NCI-H748 (cell line): ENCODE measurements at regions not wholly inside any gene's neighbourhood (a gene's known extent, or its start where the extent isn't known, plus 50 kb on each side); places are given as distances from the start of the nearest gene placed in this dataset.

Experiments
- DNase-seq: peaks from one replicate; lab custom pipeline; 2025; ENCODE audit not compliant: unreplicated experiment; lab: John Stamatoyannopoulos, UW

DNA sequence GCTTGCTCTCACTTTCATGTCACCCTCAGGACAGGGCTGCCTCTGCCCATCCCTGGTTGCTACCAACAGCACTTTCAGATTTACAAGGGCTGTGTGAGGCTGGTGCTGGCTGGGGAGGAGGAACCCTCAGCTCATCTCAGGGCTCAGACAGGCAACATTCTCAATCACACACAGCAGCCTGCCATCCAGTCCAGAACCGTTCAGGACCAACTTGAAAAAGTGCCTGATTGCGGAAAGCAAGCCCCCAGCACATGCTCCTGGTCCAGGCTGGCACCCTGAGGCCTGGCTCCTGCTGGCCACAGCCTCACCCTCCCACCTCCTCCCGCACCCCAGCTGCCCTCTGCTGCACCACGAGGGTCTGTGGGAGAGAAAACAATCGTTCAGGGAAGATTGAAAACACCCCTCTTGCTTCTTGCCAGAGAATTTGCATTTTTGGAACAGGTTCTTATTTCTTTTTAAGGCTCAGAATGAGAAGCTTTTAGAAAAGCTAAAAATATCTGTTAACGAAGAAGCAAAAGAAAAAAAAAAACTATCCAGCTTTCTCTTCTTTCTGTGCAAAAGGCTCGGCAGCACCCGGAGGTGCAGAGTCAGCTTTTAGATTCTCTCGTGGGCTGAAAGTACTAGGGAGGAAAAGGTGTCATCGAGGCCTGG, 403.8 kb upstream of the ID2 start:
- no peak for DNase-seq

DNA sequence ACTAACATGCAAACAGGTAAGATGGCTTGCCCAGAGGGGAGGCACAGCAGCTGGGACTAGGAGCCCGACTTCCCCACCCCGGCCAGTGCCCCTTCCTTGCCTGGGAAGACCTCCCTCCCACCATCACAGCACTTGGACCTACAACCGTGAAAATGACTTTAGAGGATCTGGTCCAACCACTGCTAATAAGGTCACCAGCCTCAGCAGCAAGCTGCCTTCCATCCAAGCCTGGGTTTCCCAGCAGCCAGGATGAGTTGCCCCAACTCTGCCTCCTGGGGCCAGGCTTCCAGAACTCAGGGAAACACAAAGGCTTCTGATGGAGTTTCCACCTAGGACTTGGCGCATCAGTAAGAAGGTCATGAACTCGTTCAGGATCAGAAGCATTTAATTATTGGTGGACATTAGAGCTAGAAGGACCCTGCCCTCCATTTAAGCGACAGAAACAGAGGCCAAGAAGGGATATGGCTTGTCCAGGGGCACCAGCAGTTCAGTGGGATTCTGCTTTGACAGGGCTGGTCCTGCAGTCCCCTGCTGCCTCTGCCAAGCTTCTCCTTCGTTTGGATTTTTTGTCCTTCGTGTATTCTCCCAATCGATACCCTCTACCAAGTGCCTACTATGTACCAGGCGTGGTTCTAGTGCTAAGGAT, 403.0 kb upstream of the ID2 start:
- peak; percentile 22 for DNase-seq

DNA sequence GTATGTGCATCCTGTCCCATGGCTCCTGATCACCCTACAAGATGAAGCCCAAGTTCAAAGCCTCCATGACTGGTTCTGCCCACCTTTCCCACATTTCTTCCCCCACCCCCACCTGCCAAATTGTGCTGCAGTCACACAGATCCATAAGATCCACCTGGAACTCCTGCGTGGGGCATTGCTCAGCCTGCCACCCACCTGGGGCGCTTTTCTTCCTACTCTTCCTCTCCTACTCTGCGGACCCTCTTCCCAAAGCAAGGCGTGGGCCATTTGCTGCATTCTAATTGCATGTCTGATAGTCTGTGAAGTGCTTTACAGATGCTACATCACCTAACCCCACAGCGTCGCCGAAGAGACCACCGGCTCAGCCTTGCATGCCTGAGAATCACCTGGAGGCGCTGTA, 402.4 kb upstream of the ID2 start:
- DNase-seq, result no peak

DNA sequence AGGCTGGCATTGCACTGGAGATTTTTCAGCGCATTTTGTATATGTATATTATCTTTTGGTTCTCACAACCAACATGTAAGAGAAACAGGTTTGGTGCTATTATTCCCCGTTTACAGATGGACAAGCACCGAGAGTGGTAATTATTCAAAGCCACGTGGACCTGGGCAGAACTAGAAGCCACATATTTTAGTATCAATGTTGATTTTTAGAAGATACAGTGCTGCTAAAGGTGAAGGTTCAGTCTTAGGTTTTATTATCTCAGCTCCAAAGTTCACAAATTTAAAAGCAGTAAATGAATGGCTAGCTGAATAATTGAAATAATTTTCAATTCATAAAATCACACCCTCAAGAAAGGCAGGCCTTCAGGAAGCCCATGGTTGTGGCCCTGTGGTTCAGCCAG, 400.6 kb upstream of the ID2 start:
- peak; percentile 36 for DNase-seq

DNA sequence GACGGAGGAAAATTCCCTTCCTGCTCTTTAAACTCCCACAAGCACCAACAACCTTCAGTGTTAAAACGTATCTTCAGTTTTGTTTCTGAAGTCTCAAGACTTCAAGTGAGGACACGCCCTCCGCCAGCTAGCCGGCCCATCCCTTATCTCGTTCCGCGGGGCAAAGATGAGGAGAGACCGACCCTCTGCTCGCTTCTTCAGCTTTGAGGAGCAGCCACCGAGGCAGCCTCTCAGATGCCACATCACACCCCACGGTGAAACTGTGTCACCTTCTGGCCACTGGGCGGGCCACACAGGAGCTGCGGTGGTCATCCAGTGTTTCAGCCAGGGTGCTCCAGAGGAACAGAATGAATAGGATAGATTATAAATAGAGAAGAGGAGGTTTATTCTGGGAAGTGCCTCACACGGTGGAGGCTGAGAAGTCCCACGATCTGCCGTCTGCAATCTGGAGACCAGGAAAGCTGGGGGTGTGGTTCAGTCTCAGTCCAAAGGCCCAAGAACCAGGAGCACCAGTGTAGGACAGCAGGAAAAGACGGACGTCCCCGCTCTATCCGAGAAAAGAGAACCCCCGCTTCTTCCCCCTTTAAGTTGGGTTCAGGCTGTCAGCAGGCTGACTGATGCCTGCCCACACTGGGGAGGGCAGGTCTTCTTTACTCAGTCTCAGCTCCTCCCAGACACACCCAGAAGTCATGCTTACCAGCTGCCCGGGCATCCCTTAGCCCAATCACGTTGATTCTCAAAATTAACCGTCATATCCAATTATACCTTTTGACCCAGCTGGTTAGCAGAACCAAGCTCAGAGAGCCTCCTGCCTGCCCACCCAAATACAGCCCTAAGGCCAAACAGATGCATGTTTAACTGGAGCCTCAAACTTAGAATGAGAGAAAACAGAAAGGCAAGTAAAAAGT, 399.7 kb upstream of the ID2 start:
- DNase-seq, result peak; percentile 93

DNA sequence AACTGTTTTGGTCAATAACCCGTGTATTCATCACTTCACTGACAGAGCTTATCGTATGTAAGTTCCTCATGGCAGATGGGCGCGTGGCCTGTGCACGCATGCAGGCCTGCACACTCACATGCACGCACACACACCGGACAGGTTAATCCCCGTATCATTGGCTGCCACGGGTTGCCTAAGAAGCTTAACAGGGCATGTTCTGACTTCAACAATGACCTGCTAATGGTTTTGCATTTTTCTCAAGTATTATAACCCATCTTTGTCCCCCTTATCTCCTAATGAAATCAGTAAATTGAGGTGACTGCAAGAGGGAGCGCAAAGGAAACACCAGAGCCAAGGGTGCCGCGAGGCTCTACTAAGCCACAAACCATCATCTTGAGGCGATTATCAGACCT, 399.0 kb upstream of the ID2 start:
- no peak for DNase-seq

DNA sequence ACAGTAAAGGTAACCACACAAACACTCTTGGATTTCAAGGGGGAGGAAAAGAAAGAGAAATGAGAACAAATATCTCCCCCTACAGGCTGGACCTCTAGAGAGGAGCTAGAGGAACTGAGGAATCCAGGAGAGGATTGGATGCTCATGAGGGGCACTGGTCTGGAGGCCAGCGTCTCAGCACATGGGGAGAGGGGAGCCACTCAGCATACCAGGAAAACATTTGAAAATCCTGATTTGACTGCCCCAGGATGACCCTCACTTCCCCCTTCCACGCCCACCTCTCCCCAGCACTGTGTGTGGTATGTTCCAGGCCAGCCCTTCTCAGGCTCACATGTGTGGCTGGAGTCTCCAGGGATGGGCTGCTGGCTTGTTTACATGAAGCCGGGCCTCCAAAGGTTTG, 396.8 kb upstream of the ID2 start:
- DNase-seq, result peak; percentile 75

DNA sequence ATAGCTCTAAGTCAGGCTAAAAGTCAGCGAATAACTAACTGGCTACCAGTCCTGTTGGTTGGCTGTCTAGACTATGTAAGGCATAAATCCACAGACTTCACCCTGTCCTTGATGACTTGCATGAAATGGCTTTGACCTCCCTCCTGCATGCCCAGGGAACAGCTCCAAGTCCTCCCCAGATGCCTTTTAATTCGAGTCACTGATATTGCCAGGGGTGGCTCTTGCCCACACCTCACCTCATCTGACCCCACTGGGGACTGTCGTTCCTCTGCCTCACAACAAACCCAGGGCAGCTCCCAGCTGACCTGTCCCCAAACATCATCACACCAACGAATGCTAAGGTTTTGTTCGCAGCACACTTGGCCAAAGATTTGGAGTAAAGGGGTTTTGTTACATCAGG, 396.0 kb upstream of the ID2 start:
- no peak for DNase-seq

DNA sequence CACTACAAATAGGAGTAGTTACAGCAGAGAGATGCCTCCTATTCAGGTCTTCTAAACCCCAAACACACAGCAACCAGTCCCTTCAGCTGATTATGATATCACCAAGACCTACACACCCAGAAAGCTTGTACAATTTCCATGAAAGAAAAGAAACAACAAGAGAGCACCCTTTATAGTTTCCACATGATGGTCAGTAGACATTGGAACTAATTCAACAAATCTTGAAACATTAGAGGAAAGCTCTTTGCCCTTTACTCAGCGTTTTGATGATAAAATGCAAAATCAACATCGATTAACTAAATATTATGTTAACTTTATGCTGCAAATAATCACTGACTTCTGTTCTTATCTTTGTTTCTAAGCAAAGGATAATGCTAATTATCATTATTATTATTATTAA, 393.6 kb upstream of the ID2 start:
- no peak for DNase-seq

DNA sequence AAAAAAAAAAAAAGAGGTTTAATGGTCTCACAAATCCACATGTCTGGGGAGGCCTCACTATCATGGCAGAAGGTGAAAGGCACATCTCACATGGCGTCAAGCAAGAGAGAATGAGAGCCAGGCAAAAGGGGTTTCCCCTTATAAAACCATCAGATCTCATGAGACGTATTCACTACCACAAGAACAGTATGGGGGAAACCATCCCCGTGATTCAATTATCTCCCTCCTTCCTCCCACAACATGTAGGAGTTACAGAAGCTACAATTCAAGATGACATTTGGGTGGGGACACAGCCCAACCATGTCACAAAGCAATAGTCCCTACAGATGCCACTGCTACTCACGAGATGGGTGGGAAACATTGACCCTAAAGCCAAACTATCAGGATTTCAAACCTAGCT, 392.7 kb upstream of the ID2 start:
- DNase-seq, result no peak

DNA sequence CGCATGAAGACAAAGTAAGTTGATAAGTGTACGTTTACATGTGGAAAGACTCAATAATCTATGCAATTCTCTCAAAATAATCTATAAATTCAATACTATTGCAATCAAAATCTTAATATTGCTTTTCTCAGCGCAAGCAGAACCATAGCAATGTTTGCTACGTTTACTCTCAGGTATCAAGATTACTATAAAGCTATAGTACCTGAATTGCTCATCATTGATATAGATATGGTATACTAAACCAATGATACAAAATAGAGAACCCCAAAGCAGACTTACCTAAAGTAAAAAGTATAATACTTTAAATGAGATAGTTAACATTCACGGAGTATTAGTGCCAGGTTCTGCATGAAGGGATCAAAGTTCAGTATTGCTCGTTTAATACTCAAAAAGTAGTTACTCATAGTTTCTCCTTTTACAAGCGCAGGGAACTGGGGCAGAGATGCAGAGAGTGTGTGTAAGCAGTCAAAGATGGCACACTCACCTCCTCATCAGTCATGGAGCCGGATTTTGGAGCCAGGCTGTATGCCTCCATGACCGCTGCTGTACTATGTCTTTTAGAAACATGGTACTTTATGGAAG, 391.0 kb upstream of the ID2 start:
- no peak for DNase-seq

DNA sequence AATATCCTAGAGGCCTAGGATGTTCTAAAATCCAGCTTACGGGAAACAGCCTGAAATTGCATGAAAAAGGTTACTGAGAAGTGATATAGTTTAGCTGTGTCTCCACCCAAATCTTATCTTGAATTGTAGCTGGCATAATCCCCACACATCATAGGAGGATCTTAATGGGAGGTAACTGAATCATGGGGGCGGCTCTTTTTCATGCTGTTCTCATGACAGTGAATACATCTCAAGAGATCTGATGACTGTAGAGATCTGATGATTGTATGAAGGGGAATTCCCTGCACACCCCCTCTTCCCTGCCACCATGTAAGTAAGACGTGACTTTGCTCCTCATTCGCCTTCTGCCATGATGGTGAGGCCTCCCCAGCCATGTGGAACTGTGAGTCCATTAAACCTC, 385.6 kb upstream of the ID2 start:
- no peak for DNase-seq

DNA sequence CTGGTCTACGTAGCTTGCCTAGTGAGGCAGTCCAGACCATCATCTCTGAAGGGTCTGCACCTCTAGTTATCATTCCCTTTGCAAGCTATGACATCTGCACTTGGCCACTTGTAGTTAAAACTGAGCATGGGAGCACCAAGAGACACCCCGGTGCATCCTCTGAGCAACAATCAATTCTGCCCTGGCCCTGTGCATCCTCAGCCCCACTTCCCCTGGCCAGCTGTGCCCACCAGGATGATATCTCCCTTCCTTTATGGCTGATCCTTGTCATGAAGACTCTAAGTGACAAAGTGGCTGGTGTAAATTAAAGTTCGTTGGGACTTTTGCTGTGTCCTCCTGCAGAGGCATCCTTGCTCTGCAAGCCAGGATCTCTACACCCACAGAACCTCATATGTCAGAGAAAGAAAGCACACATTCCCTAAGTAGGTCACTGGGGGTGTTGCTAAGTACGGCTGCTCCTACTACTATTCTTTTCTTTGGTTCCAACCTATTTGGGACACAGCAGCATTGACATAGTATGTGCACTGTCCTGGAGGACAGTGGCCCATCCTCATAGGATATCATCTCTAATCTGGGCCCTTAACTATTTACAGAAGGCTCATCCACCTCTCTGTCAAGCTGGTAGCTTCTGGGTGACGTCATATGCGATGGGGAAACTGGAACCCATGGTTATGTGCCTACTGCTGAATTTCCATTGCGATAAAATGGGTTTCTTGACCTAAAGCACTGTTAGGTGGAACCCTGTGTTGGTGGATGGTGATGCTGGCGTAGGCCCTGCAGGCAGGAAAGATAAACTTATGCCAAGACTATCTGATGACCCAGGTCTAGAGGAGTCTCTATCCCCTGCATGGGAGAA, 384.3 kb upstream of the ID2 start:
- no peak for DNase-seq

DNA sequence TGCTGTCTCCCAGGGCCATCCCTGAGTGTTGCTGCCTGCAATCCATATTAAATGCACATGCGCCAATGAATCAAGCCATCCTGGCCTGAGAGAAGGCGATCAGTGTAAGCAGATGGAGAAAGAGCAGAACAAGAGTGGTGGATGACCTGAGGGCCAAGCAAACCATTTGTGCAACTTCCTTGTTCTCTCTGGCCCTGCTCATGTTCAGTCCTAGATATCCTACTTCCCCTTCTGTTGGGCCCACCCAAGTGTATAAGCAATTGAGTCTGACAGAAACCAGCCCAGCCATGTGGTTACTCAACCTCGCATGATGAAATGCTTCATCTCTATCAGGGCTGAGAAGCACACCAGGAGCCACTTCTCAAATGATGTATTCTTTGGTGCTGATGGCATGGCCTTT, 383.1 kb upstream of the ID2 start:
- no peak for DNase-seq

DNA sequence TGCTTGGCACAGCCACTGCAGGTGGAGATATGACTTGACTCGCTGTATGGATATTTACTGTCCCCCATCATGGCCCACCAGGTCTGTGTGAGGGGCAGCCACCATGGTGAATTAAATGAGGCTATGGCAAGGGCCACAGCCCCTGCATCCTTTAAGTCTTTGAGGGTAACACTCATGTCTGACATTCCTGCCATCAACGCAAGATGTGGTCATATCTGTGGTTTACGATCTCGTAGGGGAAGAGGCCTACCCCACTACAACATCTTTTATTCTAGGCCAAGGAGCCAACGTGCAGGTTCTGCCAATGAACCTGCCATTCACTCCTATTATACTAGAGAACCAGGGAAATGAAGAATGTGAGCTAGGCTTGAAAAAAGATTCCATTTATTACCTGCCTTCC, 381.6 kb upstream of the ID2 start:
- DNase-seq, result no peak

DNA sequence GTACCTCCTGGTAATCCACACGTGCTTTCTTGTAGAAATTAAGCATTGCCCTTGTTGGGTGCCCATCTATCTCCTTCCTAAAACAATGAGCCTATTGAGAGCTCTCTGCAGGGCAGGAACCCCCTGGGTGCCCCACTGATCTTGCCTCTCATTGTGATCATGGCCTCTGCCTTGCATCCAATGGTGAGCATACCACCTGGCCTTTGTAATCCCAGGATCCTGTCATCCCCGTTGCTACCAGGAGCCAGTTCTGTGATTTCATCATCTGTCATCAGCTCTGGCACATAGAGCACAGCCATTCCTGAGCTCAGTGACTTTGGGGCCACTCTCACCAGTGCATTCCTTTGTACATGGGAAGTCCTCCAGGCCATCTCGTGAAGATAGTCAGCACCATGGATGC, 381.0 kb upstream of the ID2 start:
- no peak for DNase-seq

DNA sequence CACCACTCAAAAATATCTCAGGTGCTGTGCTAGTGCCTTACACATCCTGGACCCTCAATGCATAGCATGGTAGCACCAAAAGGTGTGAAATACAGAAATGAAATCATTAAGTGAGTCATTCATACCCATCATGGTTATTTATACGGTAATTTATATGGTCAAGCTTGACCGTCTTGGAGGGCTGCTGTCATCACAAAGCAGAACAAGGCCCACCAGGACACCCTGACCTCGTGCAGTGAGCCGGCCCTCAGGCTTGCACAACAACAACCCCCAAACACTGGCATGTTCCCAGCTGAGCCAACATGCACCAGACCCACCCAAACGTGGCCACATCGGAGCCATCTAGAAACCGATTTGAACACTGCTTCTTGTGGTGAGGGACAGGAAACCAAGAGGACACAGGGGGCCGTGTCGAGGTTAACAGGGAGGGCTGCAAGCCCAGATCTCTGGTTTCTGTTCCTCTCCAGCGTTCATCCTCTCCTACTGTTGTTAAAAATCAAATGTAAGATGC, 378.5 kb upstream of the ID2 start:
- DNase-seq, result no peak

DNA sequence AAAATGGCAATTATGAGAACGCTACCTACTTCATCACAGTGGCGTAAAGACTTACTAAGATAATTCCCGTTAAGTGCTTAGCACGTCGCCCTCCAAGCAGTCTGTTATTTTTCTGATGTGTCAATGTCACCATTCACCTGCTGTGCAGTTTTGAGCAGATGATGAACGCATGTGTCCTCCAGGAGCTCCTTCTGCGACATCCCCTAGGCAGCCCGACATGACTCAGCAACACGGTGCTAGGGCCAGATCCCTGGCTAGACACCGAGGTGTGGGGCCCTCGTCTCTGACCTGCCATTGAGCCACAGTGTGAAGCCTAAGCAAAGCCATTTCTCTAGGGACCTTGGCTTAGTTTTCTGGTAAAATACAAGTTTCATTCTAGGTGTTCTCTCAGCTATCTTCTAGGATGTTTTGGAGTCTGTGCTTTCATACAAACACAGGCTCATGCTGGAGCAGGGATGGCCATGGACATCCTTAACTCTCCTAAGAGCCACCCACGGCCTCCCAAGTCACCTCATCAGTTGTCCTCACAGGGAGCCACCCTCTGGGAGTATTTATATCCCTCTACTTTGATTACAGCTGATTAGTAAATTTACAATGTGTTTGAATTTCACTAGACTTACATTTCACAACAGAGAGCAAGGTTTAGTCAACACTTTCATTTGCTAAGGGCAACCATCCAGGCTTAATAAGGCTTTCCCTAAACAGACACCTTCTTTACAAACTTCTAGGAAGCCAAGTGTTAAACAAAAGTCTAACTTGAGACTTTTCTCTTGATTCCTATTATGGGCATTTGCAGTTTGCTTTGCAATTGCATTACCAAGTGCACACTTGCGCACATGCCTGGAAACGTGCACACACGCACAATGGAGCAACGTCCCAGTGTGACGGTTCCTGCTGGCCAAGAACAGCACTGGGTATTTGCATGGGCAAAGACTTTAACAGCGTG, 376.8 kb upstream of the ID2 start:
- DNase-seq, result no peak

DNA sequence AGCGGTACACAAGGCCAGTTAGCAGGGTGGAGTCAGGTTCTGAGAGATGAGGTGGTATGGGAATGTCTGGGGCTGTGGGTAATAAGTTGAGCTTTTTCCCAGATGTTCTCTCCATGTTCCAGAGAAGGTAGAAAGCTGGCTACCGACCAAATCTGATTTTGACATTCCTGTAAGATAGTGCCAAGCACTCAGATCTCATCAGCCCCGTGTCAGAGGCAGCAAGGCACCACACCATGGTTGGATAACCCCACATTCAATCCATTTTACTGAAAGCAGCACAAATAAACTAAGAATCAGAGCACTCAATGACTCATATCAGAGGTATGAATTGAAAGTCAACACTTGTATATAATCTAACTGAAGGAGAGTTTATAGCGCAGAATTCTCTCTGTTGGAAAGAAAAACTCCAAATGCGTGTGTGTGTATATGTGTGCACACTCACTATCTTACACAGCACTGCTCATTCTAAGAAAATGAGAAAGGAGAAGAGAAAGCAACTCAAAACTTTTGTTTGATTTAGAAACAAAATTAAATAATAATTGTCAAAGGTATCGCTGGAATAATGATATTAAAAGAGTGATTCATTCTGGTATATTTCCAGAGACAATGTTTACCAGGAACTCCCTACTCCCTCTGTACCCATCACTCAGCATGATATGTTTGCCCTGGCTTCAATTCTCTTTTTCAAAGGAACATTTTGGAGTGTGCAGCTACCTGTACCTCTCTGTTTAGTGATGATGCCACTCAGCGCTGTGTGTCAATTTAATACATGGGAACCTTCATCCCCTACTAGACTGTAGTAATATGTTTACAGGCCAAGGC, 375.1 kb upstream of the ID2 start:
- peak; percentile 44 for DNase-seq
